ENCODE measurements at regions not wholly inside any gene's neighbourhood (a gene's known extent, or its start where the extent isn't known, plus 50 kb on each side); places are given as distances from the start of the nearest gene placed in this dataset.

DNA sequence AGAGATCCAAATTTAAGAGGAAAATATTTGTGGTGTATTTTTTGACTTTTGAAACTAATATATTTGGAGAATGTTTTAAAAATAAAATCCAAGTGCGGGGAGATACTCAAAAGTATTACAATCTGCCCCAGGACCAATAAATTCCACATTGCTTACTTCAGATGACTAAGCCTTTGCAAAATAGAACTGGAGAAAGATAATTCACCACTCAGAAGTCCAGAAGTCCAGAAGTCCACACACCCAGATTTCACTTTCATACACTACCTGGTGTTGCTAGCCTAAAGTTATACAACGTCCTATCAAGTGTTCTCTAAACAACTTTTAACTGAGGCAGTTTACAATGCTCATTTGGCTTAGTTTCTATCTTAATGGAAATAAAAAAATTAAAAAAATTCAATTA, 487.0 kb upstream of the SEMA3D start:
- TF ChIP-seq, protein P1, sequence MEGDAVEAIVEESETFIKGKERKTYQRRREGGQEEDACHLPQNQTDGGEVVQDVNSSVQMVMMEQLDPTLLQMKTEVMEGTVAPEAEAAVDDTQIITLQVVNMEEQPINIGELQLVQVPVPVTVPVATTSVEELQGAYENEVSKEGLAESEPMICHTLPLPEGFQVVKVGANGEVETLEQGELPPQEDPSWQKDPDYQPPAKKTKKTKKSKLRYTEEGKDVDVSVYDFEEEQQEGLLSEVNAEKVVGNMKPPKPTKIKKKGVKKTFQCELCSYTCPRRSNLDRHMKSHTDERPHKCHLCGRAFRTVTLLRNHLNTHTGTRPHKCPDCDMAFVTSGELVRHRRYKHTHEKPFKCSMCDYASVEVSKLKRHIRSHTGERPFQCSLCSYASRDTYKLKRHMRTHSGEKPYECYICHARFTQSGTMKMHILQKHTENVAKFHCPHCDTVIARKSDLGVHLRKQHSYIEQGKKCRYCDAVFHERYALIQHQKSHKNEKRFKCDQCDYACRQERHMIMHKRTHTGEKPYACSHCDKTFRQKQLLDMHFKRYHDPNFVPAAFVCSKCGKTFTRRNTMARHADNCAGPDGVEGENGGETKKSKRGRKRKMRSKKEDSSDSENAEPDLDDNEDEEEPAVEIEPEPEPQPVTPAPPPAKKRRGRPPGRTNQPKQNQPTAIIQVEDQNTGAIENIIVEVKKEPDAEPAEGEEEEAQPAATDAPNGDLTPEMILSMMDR (IDR thresholded peaks at IDR 0.05): no peak
- TF ChIP-seq POLR2A (IDR thresholded peaks at IDR 0.05): no peak
